HG03565 (cell line): ENCODE measurements at regions not wholly inside any gene's neighbourhood (a gene's known extent, or its start where the extent isn't known, plus 50 kb on each side); places are given as distances from the start of the nearest gene placed in this dataset.
"Not testable (repeated sequence)": the region's sequence is repeated elsewhere in the genome, so short reads cannot be mapped to it uniquely, and the experiment has no call there.

Experiments used
- ATAC-seq: cut with Tn5 transposase; IDR thresholded peaks from one replicate; pipeline ENCODE4 v1.9.1; 2021; ENCODE audit warnings: mild to moderate bottlenecking, moderate library complexity; ENCODE audit not compliant: unreplicated experiment

- no peak for ATAC-seq
Measured at GRCh38 chr3:187484547-187485295, 116.5 kb downstream of the RTP4 start.

- no peak for ATAC-seq
Measured at GRCh38 chr3:187481426-187481825, 113.2 kb downstream of the RTP4 start.

- ATAC-seq = not testable (repeated sequence)
Measured at GRCh38 chr3:187475613-187476012, 107.4 kb downstream of the RTP4 start.

GRCh38 chr3:187473778-187474406, 105.7 kb downstream of the RTP4 start:
- ATAC-seq = no peak

- not testable (repeated sequence) for ATAC-seq
Measured at GRCh38 chr3:187466306-187466705, 98.1 kb downstream of the RTP4 start.

- no peak for ATAC-seq
Measured at GRCh38 chr3:187465503-187465902, 97.3 kb downstream of the RTP4 start.

GRCh38 chr3:187464682-187465081, 96.5 kb downstream of the RTP4 start:
- no peak for ATAC-seq

GRCh38 chr3:187458921-187459320, 90.7 kb downstream of the RTP4 start:
- no peak for ATAC-seq

- no peak for ATAC-seq
Measured at GRCh38 chr3:187458383-187458782, 90.2 kb downstream of the RTP4 start.

- ATAC-seq = no peak
Measured at GRCh38 chr3:187456250-187456649, 88.1 kb downstream of the RTP4 start.

GRCh38 chr3:187454085-187454815, 86.1 kb downstream of the RTP4 start:
- ATAC-seq = no peak

GRCh38 chr3:187450431-187451190, 82.4 kb downstream of the RTP4 start:
- ATAC-seq = no peak

- ATAC-seq = no peak
Measured at GRCh38 chr3:187448674-187449073, 80.5 kb downstream of the RTP4 start.

- ATAC-seq = no peak
Measured at GRCh38 chr3:187447737-187448136, 79.6 kb downstream of the RTP4 start.

GRCh38 chr3:187445356-187445755, 77.2 kb downstream of the RTP4 start:
- ATAC-seq = no peak

- no peak for ATAC-seq
Measured at GRCh38 chr3:187434524-187434923, 66.3 kb downstream of the RTP4 start.

GRCh38 chr3:187430576-187430975, 62.4 kb downstream of the RTP4 start:
- no peak for ATAC-seq
